ENCODE measurements at regions not wholly inside any gene's neighbourhood (a gene's known extent, or its start where the extent isn't known, plus 50 kb on each side); places are given as distances from the start of the nearest gene placed in this dataset.
A peak's percentile ranks its signal among the peaks of the same experiment; 100 is the strongest.

GRCh38 chr16:82454152-82454551 is 172.6 kb upstream of the CDH13 start:
- no peak overlapping the region for H2AFZ ChIP-seq (ENCODE audit: low read depth, low read length)
- no peak overlapping the region for H3K4me2 ChIP-seq (ENCODE audit: insufficient read depth, low read length)
- H3K27ac ChIP-seq (ENCODE audit: extremely low read depth, low read depth, low read length) = no peak overlapping the region
- no peaks in the 10 kb centered on the region for H3K79me2 ChIP-seq (ENCODE audit: control insufficient read depth, insufficient read depth, low read length)
- H3K9me1 ChIP-seq (ENCODE audit: control insufficient read depth, insufficient read depth, low read length) = no peaks in the 10 kb centered on the region
- no peaks in the 10 kb centered on the region for H3K27me3 ChIP-seq (ENCODE audit: control insufficient read depth in 2 of 2, insufficient read depth in 2 of 2, low read length in 2 of 2)
- POLR2A ChIA-PET = interaction anchor here (0.6 kb wide), 1 partner anchor 1604 kb away, joined by 3 read pairs; no protein-coding TSS in a partner anchor
- TF ChIP-seq IRF2 (CRISPR knock-in tag; IDR thresholded peaks at IDR 0.05) = no peak
- no peak for TF ChIP-seq PML (IDR thresholded peaks at IDR 0.05; ENCODE audit: low read length)
- no peak for TF ChIP-seq NFATC3 (IDR thresholded peaks at IDR 0.05)
- no peak for TF ChIP-seq NFXL1 (CRISPR knock-in tag; IDR thresholded peaks at IDR 0.05)
- no peak overlapping the region for H3K9ac ChIP-seq (ENCODE audit: insufficient read depth in 1 of 2, low read depth in 2 of 2, low read length in 2 of 2)
- ATAC-seq (no peak), FAIRE-seq (peak; percentile 11), DNase-seq (ENCODE audit: extremely low read depth in 1 of 4, low spot score in 3 of 4) (no peak)
- in situ Hi-C loops (cut with MboI) = no loop called here
- H3K4me1 ChIP-seq (replicated peaks in 1 of 2; ENCODE audit: control insufficient read depth in 2 of 2, insufficient read depth in 2 of 2, low read length in 2 of 2) = no peaks in the 10 kb centered on the region
- no peaks in the 10 kb centered on the region for H3K9me3 ChIP-seq (replicated peaks; ENCODE audit: control insufficient read depth, insufficient read depth, low read depth, low read length)
- CTCF ChIA-PET (ENCODE audit: low intra/inter-chr PET ratio) = no interaction called here
- no peak overlapping the region for H3K4me3 ChIP-seq
- 0% methylated on average over 4 of the region's 4 CpGs for WGBS (ENCODE audit: insufficient coverage, low coverage, missing lambda C conversion rate)
- no peaks in the 10 kb centered on the region for H4K20me1 ChIP-seq (replicated peaks; ENCODE audit: control insufficient read depth, insufficient read depth, low read length)
- intact Hi-C loops (cut with micrococcal nuclease) = loop anchor here (10.0 kb wide), 1 partner anchor 991 kb away; no protein-coding TSS in a partner anchor
- H3K36me3 ChIP-seq (ENCODE audit: control insufficient read depth, insufficient read depth, low read length) = no peaks in the 10 kb centered on the region
- BruUV-seq (replicated peaks) = no TSS peak

GRCh38 chr16:82452004-82452756 is 174.6 kb upstream of the CDH13 start:
- H3K9me1 ChIP-seq (ENCODE audit: control insufficient read depth, insufficient read depth, low read length) = no peaks in the 10 kb centered on the region
- H2AFZ ChIP-seq (ENCODE audit: low read depth, low read length) = no peak overlapping the region
- no peaks in the 10 kb centered on the region for H3K27me3 ChIP-seq (ENCODE audit: control insufficient read depth in 2 of 2, insufficient read depth in 2 of 2, low read length in 2 of 2)
- H3K4me3 ChIP-seq = no peak overlapping the region
- no peaks in the 10 kb centered on the region for H3K9me3 ChIP-seq (replicated peaks; ENCODE audit: control insufficient read depth, insufficient read depth, low read depth, low read length)
- in situ Hi-C loops (cut with MboI) = no loop called here
- intact Hi-C loops (cut with micrococcal nuclease) = loop anchor here (10.0 kb wide), 1 partner anchor 993 kb away; no protein-coding TSS in a partner anchor
- 2% methylated on average over 11 of the region's 11 CpGs for WGBS (ENCODE audit: insufficient coverage, low coverage, missing lambda C conversion rate)
- H3K4me1 ChIP-seq (replicated peaks in 1 of 2; ENCODE audit: control insufficient read depth in 2 of 2, insufficient read depth in 2 of 2, low read length in 2 of 2) = no peaks in the 10 kb centered on the region
- H3K4me2 ChIP-seq (ENCODE audit: insufficient read depth, low read length) = no peak overlapping the region
- FAIRE-seq (no peak), DNase-seq (ENCODE audit: extremely low read depth in 1 of 4, low spot score in 3 of 4) (no peak), ATAC-seq (no peak)
- H3K9ac ChIP-seq (ENCODE audit: insufficient read depth in 1 of 2, low read depth in 2 of 2, low read length in 2 of 2) = no peak overlapping the region
- H3K27ac ChIP-seq (ENCODE audit: extremely low read depth, low read depth, low read length) = no peak overlapping the region
- no TSS peak for BruUV-seq (replicated peaks)
- POLR2A ChIA-PET = interaction anchor here (1.4 to 1.5 kb wide), 2 partner anchors 11 to 12 kb away, joined by 3 read pairs; no protein-coding TSS in a partner anchor
- no peaks in the 10 kb centered on the region for H3K36me3 ChIP-seq (ENCODE audit: control insufficient read depth, insufficient read depth, low read length)
- CTCF ChIA-PET (ENCODE audit: low intra/inter-chr PET ratio) = no interaction called here
- no peaks in the 10 kb centered on the region for H4K20me1 ChIP-seq (replicated peaks; ENCODE audit: control insufficient read depth, insufficient read depth, low read length)
- no peaks in the 10 kb centered on the region for H3K79me2 ChIP-seq (ENCODE audit: control insufficient read depth, insufficient read depth, low read length)
- TF ChIP-seq SAFB2 (IDR thresholded peaks at IDR 0.05; ENCODE audit: borderline replicate concordance, low read depth, low read length, severe bottlenecking) = no peak
- no peak for TF ChIP-seq FOXP4 (CRISPR knock-in tag; IDR thresholded peaks at IDR 0.05; ENCODE audit: borderline replicate concordance)
- no peak for TF ChIP-seq MBD2 (IDR thresholded peaks at IDR 0.05; ENCODE audit: borderline replicate concordance, low read depth)
- no peak for TF ChIP-seq TGIF2 (CRISPR knock-in tag; IDR thresholded peaks at IDR 0.05)
- no peak for TF ChIP-seq PHF21A (IDR thresholded peaks at IDR 0.05; ENCODE audit: borderline replicate concordance, low read depth)
- no peak for TF ChIP-seq ZNF695 (CRISPR knock-in tag; IDR thresholded peaks at IDR 0.05)
- no peak for TF ChIP-seq POLR2B (IDR thresholded peaks at IDR 0.05; ENCODE audit: low read depth, partially characterized antibody)
- no peak for TF ChIP-seq SRSF1 (IDR thresholded peaks at IDR 0.05; ENCODE audit: low read depth, low read length)
- TF ChIP-seq ZNF436 (CRISPR knock-in tag; IDR thresholded peaks at IDR 0.05) = no peak
- TF ChIP-seq IRF2 (CRISPR knock-in tag; IDR thresholded peaks at IDR 0.05) = no peak
- no peak for TF ChIP-seq SLC30A9 (CRISPR knock-in tag; IDR thresholded peaks at IDR 0.05)
- TF ChIP-seq XRCC3 (IDR thresholded peaks at IDR 0.05) = no peak

All from K562 (cell line).